Panc1 (cell line): ENCODE measurements at regions not wholly inside any gene's neighbourhood (a gene's known extent, or its start where the extent isn't known, plus 50 kb on each side); places are given as distances from the start of the nearest gene placed in this dataset.

ENCODE experiments used
- ATAC-seq: fragments of 200-7000 bp; cut with Tn5 transposase; 2 replicates; pipeline ENCODE4 v1.9.1; 2020; ENCODE audit warnings: mild to moderate bottlenecking, moderate library complexity
- BruUV-seq: library from RNA; stranded (reverse); fragments of 400-500 nt; replicated peaks from 2 replicates; lab custom pipeline; 2021; lab: Mats Ljungman, UMichigan
- CTCF ChIA-PET: fragments of 300-600 bp; sonication (Branson Sonifier 250); formaldehyde crosslinking; loops from one replicate; lab custom pipeline; 2022; ENCODE audit warnings: antibody characterized with exemption; lab: Charles Lee
- POLR2A ChIA-PET: fragments of 300-600 bp; sonication (Branson Sonifier 250); formaldehyde crosslinking; loops from one replicate; lab custom pipeline; 2022; ENCODE audit warnings: antibody characterized with exemption; lab: Charles Lee
- DNase-seq: peaks from one replicate; pipeline ENCODE4 v3.0.0-alpha.2; 2010; ENCODE audit warnings: low read depth, low spot score
- H3K27ac ChIP-seq: 2 replicates; pipeline ENCODE4 v1.5.1; 2011; ENCODE audit warnings: mild to moderate bottlenecking, low read length, inconsistent platforms
- H3K27me3 ChIP-seq: fragments of 200-500 bp; sonication (Bioruptor generic); 2 replicates; pipeline ENCODE4 v1.6.0; 2014; ENCODE audit warnings: low read length, inconsistent platforms; ENCODE audit not compliant: control insufficient read depth, insufficient read depth
- H3K36me3 ChIP-seq: fragments of 200-500 bp; sonication (Bioruptor generic); 2 replicates; pipeline ENCODE4 v1.5.1; 2014; ENCODE audit warnings: inconsistent platforms, mild to moderate bottlenecking, low read length, moderate library complexity; ENCODE audit not compliant: control insufficient read depth, insufficient read depth
- H3K4me1 ChIP-seq: 2 replicates; pipeline ENCODE4 v1.5.1; 2011; ENCODE audit warnings: inconsistent platforms, mild to moderate bottlenecking, low read length, moderate library complexity; ENCODE audit not compliant: control insufficient read depth, insufficient read depth
- H3K4me3 ChIP-seq, 2 experiments: 2 replicates each; pipeline ENCODE4 v1.5.1; 2011 to 2012; ENCODE audit warnings: low read depth in 2 of 2, low read length in 2 of 2, mild to moderate bottlenecking in 2 of 2, inconsistent platforms in 1 of 2, moderate library complexity in 1 of 2
- H3K9me3 ChIP-seq: fragments of 200-500 bp; sonication (Bioruptor generic); 2 replicates; pipeline ENCODE4 v1.5.1; 2014; ENCODE audit warnings: low read depth, mild to moderate bottlenecking, inconsistent platforms, low read length, moderate library complexity; ENCODE audit not compliant: control insufficient read depth, insufficient read depth
- POLR2AphosphoS5 ChIP-seq: IDR thresholded peaks from 2 replicates; pipeline ENCODE4 v1.6.1; 2012; ENCODE audit warnings: mild to moderate bottlenecking, low read depth, low read length, moderate library complexity
- SIN3A ChIP-seq: IDR thresholded peaks from 2 replicates; pipeline ENCODE4 v1.6.1; 2012; ENCODE audit warnings: low read depth, mild to moderate bottlenecking, low read length, moderate library complexity, borderline replicate concordance; ENCODE audit not compliant: insufficient read depth
- TCF7L2 ChIP-seq: IDR thresholded peaks from 2 replicates; pipeline ENCODE4 v1.6.1; 2011; ENCODE audit warnings: mild to moderate bottlenecking, low read depth, low read length, inconsistent platforms
- in situ Hi-C: cut with HindIII; loops from 2 replicates; pipeline ENCODE4 v1.10.0; 2016; ENCODE audit warnings: low sequenced_read_pairs, low pct_unique_long_range_greater_than_20kb
- intact Hi-C: fragments of 100-400 bp; cut with micrococcal nuclease; formaldehyde crosslinking; loops from one replicate; pipeline ENCODE4 v1.10.0; 2022; ENCODE audit not compliant: unreplicated experiment
- TF ChIP-seq, protein P1 (sequence below), 2 experiments: IDR thresholded peaks; 2 replicates each; pipeline ENCODE4 v1.6.1; 2011 to 2012; ENCODE audit warnings: low read depth in 2 of 2, control low read depth in 1 of 2, low read length in 1 of 2, mild to moderate bottlenecking in 1 of 2, moderate library complexity in 1 of 2; ENCODE audit not compliant: insufficient read depth in 1 of 2
- TF ChIP-seq, protein P2 (sequence below): fragments of 450-650 bp; IDR thresholded peaks from 2 replicates; pipeline ENCODE4 v1.5.1; 2017; ENCODE audit warnings: mild to moderate bottlenecking

DNA sequence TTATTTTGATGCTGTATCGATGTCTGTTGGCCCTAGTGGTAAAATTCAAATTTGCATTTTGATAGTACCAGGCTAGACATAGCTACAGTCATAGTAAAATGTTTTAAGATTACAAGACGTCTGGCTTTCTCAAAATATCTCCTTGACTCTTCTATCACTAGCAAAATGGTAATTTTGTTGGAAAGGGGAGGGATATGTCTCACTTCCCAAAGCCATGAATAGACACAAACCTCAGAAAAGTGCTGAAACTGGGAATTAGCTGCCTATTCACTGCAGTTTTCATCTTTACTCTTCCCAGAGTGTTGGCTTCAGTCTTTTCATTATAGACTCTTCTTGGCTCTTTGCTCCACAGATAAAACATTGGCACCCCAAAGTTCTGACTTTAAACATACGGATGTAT lies 1009.9 kb downstream of the ADGRL2 start:
- ATAC-seq (no peak), DNase-seq (no peak)
- Histone ChIP-seq H3K27ac (no peak overlapping the region), H3K4me1 (no peaks in the 10 kb centered on the region), H3K27me3 (no peaks in the 10 kb centered on the region), H3K9me3 (no peaks in the 10 kb centered on the region), H3K4me3 (no peak overlapping the region), H3K36me3 (no peaks in the 10 kb centered on the region)
- CTCF ChIA-PET: no interaction called here
- TF ChIP-seq POLR2AphosphoS5 (no peak), SIN3A (no peak), TCF7L2 (no peak)
- TF ChIP-seq, protein P1, sequence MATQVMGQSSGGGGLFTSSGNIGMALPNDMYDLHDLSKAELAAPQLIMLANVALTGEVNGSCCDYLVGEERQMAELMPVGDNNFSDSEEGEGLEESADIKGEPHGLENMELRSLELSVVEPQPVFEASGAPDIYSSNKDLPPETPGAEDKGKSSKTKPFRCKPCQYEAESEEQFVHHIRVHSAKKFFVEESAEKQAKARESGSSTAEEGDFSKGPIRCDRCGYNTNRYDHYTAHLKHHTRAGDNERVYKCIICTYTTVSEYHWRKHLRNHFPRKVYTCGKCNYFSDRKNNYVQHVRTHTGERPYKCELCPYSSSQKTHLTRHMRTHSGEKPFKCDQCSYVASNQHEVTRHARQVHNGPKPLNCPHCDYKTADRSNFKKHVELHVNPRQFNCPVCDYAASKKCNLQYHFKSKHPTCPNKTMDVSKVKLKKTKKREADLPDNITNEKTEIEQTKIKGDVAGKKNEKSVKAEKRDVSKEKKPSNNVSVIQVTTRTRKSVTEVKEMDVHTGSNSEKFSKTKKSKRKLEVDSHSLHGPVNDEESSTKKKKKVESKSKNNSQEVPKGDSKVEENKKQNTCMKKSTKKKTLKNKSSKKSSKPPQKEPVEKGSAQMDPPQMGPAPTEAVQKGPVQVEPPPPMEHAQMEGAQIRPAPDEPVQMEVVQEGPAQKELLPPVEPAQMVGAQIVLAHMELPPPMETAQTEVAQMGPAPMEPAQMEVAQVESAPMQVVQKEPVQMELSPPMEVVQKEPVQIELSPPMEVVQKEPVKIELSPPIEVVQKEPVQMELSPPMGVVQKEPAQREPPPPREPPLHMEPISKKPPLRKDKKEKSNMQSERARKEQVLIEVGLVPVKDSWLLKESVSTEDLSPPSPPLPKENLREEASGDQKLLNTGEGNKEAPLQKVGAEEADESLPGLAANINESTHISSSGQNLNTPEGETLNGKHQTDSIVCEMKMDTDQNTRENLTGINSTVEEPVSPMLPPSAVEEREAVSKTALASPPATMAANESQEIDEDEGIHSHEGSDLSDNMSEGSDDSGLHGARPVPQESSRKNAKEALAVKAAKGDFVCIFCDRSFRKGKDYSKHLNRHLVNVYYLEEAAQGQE (IDR thresholded peaks at IDR 0.05; ENCODE audit: insufficient read depth in 1 of 2, low read depth in 2 of 2, low read length in 1 of 2): no peak
- TF ChIP-seq, protein P2, sequence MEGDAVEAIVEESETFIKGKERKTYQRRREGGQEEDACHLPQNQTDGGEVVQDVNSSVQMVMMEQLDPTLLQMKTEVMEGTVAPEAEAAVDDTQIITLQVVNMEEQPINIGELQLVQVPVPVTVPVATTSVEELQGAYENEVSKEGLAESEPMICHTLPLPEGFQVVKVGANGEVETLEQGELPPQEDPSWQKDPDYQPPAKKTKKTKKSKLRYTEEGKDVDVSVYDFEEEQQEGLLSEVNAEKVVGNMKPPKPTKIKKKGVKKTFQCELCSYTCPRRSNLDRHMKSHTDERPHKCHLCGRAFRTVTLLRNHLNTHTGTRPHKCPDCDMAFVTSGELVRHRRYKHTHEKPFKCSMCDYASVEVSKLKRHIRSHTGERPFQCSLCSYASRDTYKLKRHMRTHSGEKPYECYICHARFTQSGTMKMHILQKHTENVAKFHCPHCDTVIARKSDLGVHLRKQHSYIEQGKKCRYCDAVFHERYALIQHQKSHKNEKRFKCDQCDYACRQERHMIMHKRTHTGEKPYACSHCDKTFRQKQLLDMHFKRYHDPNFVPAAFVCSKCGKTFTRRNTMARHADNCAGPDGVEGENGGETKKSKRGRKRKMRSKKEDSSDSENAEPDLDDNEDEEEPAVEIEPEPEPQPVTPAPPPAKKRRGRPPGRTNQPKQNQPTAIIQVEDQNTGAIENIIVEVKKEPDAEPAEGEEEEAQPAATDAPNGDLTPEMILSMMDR: no peak
- POLR2A ChIA-PET: no interaction called here
- intact Hi-C loops (no loop called here), in situ Hi-C loops (no loop called here)
- BruUV-seq: no TSS peak

DNA sequence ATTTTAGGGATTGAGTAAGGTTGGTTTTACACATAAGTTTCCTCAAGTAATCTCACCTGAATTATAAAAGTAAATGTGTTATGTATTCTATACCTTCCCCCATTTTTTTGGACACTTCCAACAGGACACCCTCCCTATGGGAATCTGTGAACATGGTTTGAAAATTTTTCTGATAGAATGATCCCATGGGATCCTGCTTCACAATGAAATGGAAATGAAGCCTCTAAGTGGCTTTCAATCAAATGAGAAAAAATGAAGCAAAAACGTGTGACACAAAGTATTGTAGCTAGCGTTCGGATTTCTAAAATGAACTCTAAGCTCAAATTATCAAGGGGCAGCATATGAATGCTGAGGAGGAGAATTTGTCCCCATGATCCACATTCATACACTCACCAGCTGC lies 1006.8 kb downstream of the ADGRL2 start:
- intact Hi-C loops: no loop called here
- BruUV-seq: no TSS peak

More for the DNA sequence above, 1006.8 kb downstream of the ADGRL2 start:
- TF ChIP-seq, protein P1 (IDR thresholded peaks at IDR 0.05; ENCODE audit: insufficient read depth in 1 of 2, low read depth in 2 of 2, low read length in 1 of 2): no peak
- TF ChIP-seq, protein P2: no peak
- TF ChIP-seq POLR2AphosphoS5 (no peak), TCF7L2 (no peak), SIN3A (no peak)
- Histone ChIP-seq H3K9me3 (no peaks in the 10 kb centered on the region; the same call in 1 of the 2 replicates), H3K4me1 (no peaks in the 10 kb centered on the region), H3K36me3 (no peaks in the 10 kb centered on the region), H3K27ac (no peak overlapping the region), H3K4me3 (no peak overlapping the region), H3K27me3 (no peaks in the 10 kb centered on the region)
- ChIA-PET CTCF (no interaction called here), POLR2A (interaction anchor here (0.6 kb wide), 1 partner anchor 479 kb away, joined by 5 read pairs; no protein-coding TSS in a partner anchor)
- in situ Hi-C loops: no loop called here
- DNase-seq (no peak), ATAC-seq (no peak)
